AG04450 (cell line): ENCODE measurements at regions not wholly inside any gene's neighbourhood (a gene's known extent, or its start where the extent isn't known, plus 50 kb on each side); places are given as distances from the start of the nearest gene placed in this dataset.

Source experiments
- CTCF ChIA-PET: fragments of 300-600, 350-600 bp; formaldehyde crosslinking; extraction: SDS; loops from one replicate; lab custom pipeline; 2022; ENCODE audit warnings: antibody characterized with exemption, inconsistent platforms; lab: Charles Lee
- POLR2A ChIA-PET: fragments of 350-600 bp; formaldehyde crosslinking; extraction: SDS; loops from one replicate; lab custom pipeline; 2021; ENCODE audit warnings: antibody characterized with exemption, inconsistent platforms; lab: Yijun Ruan, JAX
- DNase-seq: peaks from one replicate; pipeline ENCODE4 v3.0.0-alpha.2; 2011; ENCODE audit warnings: low read depth, low spot score
- H3K27ac ChIP-seq: one replicate; pipeline ENCODE4 v1.5.1; 2012; ENCODE audit warnings: low read depth, low read length, control low read depth
- H3K27me3 ChIP-seq: one replicate; pipeline ENCODE4 v1.6.0; 2012; ENCODE audit warnings: low read length; ENCODE audit not compliant: control insufficient read depth, insufficient read depth
- H3K4me3 ChIP-seq: 2 replicates; pipeline ENCODE4 v1.5.1; 2011; ENCODE audit warnings: mild to moderate bottlenecking, low read depth, low read length, control low read depth
- H3K9me3 ChIP-seq: 2 replicates; pipeline ENCODE4 v1.5.1; 2012; ENCODE audit warnings: low read length; ENCODE audit not compliant: control insufficient read depth, insufficient read depth
- CTCF ChIP-seq: IDR thresholded peaks from 2 replicates; pipeline ENCODE4 v1.5.1; 2011; ENCODE audit warnings: low read depth, low read length, control low read depth, inconsistent platforms

GRCh38 chr11:29093416-29094120 lies 923.3 kb downstream of the KCNA4 start:
- no peak for TF ChIP-seq CTCF

GRCh38 chr11:29087200-29087812 lies 929.5 kb downstream of the KCNA4 start:
- DNase-seq, result no peak
- no peak overlapping the region for H3K4me3 ChIP-seq
- H3K27me3 ChIP-seq, result no peaks in the 10 kb centered on the region
- peaks cover 4% of the 10 kb centered on the region; the same call in 1 of the 2 replicates for H3K9me3 ChIP-seq
- no peak overlapping the region for H3K27ac ChIP-seq
- ChIA-PET CTCF (no interaction called here), POLR2A (interaction anchor here (0.5 kb wide), 1 partner anchor 251 kb away, joined by 3 read pairs; no protein-coding TSS in a partner anchor)
- no peak for TF ChIP-seq CTCF

More at GRCh38 chr11:29093416-29094120, 923.3 kb downstream of the KCNA4 start:
- DNase-seq, result peak; percentile 20
- H3K9me3 ChIP-seq, result no peaks in the 10 kb centered on the region
- CTCF ChIA-PET, result interaction anchor here (1.0 kb wide), 1 partner anchor 73 kb away, joined by 3 read pairs; no protein-coding TSS in a partner anchor
- H3K27ac ChIP-seq, result no peak overlapping the region
- H3K4me3 ChIP-seq, result no peak overlapping the region
- H3K27me3 ChIP-seq, result no peaks in the 10 kb centered on the region
- POLR2A ChIA-PET, result interaction anchor here (1.0 to 1.9 kb wide), 3 partner anchors 27 to 66 kb away, joined by 3 to 7 read pairs (median 3); no protein-coding TSS in a partner anchor

- ChIA-PET POLR2A (no interaction called here), CTCF (no interaction called here)
- no peaks in the 10 kb centered on the region for H3K27me3 ChIP-seq
- no peak overlapping the region for H3K27ac ChIP-seq
- no peak for TF ChIP-seq CTCF
- DNase-seq, result no peak
- peaks cover 11% of the 10 kb centered on the region; the same call in 1 of the 2 replicates for H3K9me3 ChIP-seq
- no peak overlapping the region for H3K4me3 ChIP-seq
Observed at GRCh38 chr11:29075726-29076125, 941.1 kb downstream of the KCNA4 start.

- DNase-seq, result peak; percentile 33
- TF ChIP-seq CTCF, result no peak
- Histone ChIP-seq H3K27ac (no peak overlapping the region), H3K27me3 (no peaks in the 10 kb centered on the region), H3K4me3 (no peak overlapping the region), H3K9me3 (no peaks in the 10 kb centered on the region)
- POLR2A ChIA-PET, result interaction anchor here (0.6 to 1.2 kb wide), 5 partner anchors 30 to 1365 kb away, joined by 3 to 7 read pairs (median 5); no protein-coding TSS in a partner anchor
- CTCF ChIA-PET, result interaction anchor here (0.6 to 1.8 kb wide), 3 partner anchors 22 to 1578 kb away, joined by 3 to 9 read pairs (median 3); no protein-coding TSS in a partner anchor
Observed at GRCh38 chr11:29063630-29064361, 953.0 kb downstream of the KCNA4 start.
